Esophagus squamous epithelium (tissue), 5 donors: ENCODE measurements at regions not wholly inside any gene's neighbourhood (a gene's known extent, or its start where the extent isn't known, plus 50 kb on each side); places are given as distances from the start of the nearest gene placed in this dataset.

ENCODE experiments used
- DNase-seq: peaks from one replicate; lab custom pipeline; 2025; lab: John Stamatoyannopoulos, UW
- H3K27ac ChIP-seq, 4 donors: fragments of 200-600 bp; sonication (generic); one replicate each; pipeline ENCODE4 v1.5.1; 2016 to 2019; ENCODE audit warnings: mild to moderate bottlenecking in 1 of 4
- H3K27me3 ChIP-seq, 4 donors: fragments of 200-600 bp; sonication (generic); 1 replicate in 3 of 4; 2 replicates in 1 of 4; pipeline versions ENCODE4 v1.5.1 to v1.6.0; 2017 to 2021; ENCODE audit warnings: antibody characterized with exemption in 1 of 4
- H3K36me3 ChIP-seq, 3 donors: fragments of 200-600 bp; sonication (generic); one replicate each; pipeline ENCODE4 v1.5.1; 2016 to 2019
- H3K4me1 ChIP-seq, 3 donors: fragments of 200-600 bp; sonication (generic); one replicate each; pipeline ENCODE4 v1.5.1; 2017 to 2019
- H3K4me3 ChIP-seq, 4 donors: fragments of 200-600 bp; sonication (generic); 1 replicate in 3 of 4; 2 replicates in 1 of 4; pipeline ENCODE4 v1.5.1; 2016 to 2019; ENCODE audit warnings: mild to moderate bottlenecking in 2 of 4, moderate library complexity in 1 of 4
- H3K9me3 ChIP-seq, 3 donors: fragments of 200-600 bp; sonication (generic); one replicate each; pipeline ENCODE4 v1.5.1; 2016 to 2019
- POLR2A ChIP-seq, 4 donors: fragments of 450-650 bp; IDR thresholded peaks; one replicate each; pipeline ENCODE4 v1.6.1; 2017; ENCODE audit warnings: antibody characterized with exemption in 4 of 4, mild to moderate bottlenecking in 4 of 4, moderate library complexity in 3 of 4
- WGBS, 2 donors: methylation state at CpG; one replicate each; pipeline ENCODE4 v1.1.5; 2018; 5-methylcytosine and 5-hydroxymethylcytosine counted together
- intact Hi-C: fragments of 100-400 bp; cut with DNase I; formaldehyde crosslinking; loops from one replicate; pipeline ENCODE4 v1.15.0; 2022
- TF ChIP-seq, protein P1 (sequence below), 6 experiments: fragments of 450-650 bp in 4 of 6; fragments of 200-600 bp in 2 of 6; sonication (generic) in 2 of 6; IDR thresholded peaks; one replicate each; pipeline ENCODE4 v1.5.1; 2016 to 2019; ENCODE audit warnings: antibody characterized with exemption in 6 of 6, mild to moderate bottlenecking in 4 of 6, moderate library complexity in 4 of 6
- donor health status: DM: yes; HTN: yes; CAD: no.

DNA sequence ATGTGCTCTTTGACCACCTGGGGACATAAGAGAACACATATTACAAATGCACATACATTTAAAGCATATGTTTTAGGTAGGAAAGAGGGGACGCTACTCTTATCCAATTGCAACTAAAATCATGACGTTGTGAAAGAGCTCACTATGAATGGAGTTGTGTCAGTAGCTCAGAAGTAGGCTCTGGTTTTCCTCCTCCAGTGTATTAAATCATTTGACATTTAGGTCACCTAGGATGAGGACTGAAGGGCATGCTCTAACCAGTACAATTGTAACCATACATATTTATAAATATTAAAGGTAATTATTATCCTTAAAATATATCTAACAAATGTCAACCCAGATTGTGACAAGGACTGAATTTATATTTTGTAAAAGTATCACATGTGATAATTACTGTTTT, 389.0 kb downstream of the KLF12 start:
- intact Hi-C loops: no loop called here
- no peaks in the 10 kb centered on the region for H3K27me3 ChIP-seq
- H3K9me3 ChIP-seq: no peaks in the 10 kb centered on the region
- no peak for DNase-seq
- TF ChIP-seq POLR2A (IDR thresholded peaks at IDR 0.05): no peak
- TF ChIP-seq, protein P1, sequence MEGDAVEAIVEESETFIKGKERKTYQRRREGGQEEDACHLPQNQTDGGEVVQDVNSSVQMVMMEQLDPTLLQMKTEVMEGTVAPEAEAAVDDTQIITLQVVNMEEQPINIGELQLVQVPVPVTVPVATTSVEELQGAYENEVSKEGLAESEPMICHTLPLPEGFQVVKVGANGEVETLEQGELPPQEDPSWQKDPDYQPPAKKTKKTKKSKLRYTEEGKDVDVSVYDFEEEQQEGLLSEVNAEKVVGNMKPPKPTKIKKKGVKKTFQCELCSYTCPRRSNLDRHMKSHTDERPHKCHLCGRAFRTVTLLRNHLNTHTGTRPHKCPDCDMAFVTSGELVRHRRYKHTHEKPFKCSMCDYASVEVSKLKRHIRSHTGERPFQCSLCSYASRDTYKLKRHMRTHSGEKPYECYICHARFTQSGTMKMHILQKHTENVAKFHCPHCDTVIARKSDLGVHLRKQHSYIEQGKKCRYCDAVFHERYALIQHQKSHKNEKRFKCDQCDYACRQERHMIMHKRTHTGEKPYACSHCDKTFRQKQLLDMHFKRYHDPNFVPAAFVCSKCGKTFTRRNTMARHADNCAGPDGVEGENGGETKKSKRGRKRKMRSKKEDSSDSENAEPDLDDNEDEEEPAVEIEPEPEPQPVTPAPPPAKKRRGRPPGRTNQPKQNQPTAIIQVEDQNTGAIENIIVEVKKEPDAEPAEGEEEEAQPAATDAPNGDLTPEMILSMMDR (IDR thresholded peaks at IDR 0.05): no peak
- no peak overlapping the region for H3K4me3 ChIP-seq
- no peak overlapping the region for H3K27ac ChIP-seq
- no peaks in the 10 kb centered on the region for H3K4me1 ChIP-seq
- H3K36me3 ChIP-seq: no peaks in the 10 kb centered on the region
- WGBS, 2 donors: 83 to 93% methylated on average over 2 of the region's 2 CpGs

DNA sequence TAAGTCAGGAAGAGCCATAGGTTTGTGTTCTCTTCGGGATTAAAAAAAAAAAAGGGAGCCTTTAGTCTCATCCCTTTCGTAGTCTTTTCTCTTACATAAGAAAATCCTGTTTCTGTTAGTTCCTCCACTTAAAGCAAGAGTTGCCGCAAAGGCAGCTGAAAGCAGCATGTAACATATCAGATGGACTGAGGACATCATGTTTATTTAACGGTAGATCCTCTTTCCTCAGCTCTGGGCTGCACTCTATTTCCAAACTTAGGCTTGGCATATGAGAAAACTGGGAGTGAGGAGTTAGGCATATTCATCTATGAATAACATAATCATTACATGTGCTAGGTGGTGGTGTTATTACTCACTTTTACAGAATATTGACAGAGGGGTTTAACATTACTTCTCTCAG, 391.2 kb downstream of the KLF12 start:
- intact Hi-C loops: no loop called here
- Histone ChIP-seq H3K9me3 (no peaks in the 10 kb centered on the region), H3K4me3 (no peak overlapping the region), H3K36me3 (no peaks in the 10 kb centered on the region), H3K27ac (no peak overlapping the region), H3K27me3 (no peaks in the 10 kb centered on the region), H3K4me1 (no peaks in the 10 kb centered on the region)
- 66 to 76% methylated on average over 4 of the region's 4 CpGs for WGBS, 2 donors
- TF ChIP-seq, protein P1 (IDR thresholded peaks at IDR 0.05): no peak
- no peak for TF ChIP-seq POLR2A (IDR thresholded peaks at IDR 0.05)
- no peak for DNase-seq

DNA sequence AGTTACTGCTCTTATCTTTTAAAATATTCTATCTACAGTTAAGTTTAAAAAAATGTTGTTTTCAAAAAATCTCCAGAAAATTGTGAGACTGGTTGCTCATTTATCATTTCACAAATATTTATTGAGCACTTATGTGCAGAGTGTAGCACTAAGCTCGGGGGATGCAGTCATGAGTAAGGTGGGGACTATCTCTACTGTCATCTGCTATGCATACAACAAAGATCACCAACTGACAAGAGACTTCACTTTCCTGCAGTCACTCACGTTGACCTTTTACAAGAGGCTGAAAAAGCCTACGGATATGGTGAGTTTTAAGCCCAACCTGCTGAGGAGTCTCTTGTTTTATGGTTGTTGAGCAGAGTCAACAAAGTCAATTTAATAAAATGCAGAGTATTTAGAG, 392.5 kb downstream of the KLF12 start:
- 78 to 83% methylated on average over 3 of the region's 3 CpGs for WGBS, 2 donors
- intact Hi-C loops: no loop called here
- TF ChIP-seq POLR2A (IDR thresholded peaks at IDR 0.05): no peak
- TF ChIP-seq, protein P1 (IDR thresholded peaks at IDR 0.05): no peak

DNA sequence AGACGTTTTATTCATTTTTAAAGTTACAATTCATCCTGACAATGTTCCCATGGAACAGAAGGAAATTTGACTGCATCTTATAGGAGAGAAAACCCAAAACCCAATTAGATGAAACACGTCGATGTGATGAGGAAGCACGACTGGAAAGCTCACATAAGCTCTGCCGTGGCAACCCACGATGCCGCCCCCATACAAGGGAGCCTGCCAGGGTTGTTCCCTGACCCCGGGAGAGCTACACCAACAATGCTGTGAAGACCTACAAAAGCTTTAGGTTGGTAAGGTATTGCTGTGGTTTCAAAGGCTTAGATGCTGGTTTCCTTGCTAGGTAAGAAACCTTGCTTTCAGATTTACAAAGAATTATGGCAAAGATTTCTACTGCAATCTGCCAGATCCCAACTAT, 393.1 kb downstream of the KLF12 start:
- H3K4me1 ChIP-seq: no peaks in the 10 kb centered on the region
- H3K27ac ChIP-seq: no peak overlapping the region
- 58 to 59% methylated on average over 8 of the region's 8 CpGs for WGBS, 2 donors
- no peaks in the 10 kb centered on the region for H3K27me3 ChIP-seq
- no peaks in the 10 kb centered on the region for H3K9me3 ChIP-seq
- TF ChIP-seq, protein P1 (IDR thresholded peaks at IDR 0.05): no peak
- TF ChIP-seq POLR2A (IDR thresholded peaks at IDR 0.05): no peak
- peak overlapping the region in 1 of 4 donors; percentile 31 for H3K4me3 ChIP-seq
- DNase-seq: no peak
- intact Hi-C loops: no loop called here
- H3K36me3 ChIP-seq: no peaks in the 10 kb centered on the region

More for the DNA sequence above, 392.5 kb downstream of the KLF12 start:
- Histone ChIP-seq H3K9me3 (no peaks in the 10 kb centered on the region), H3K4me1 (no peaks in the 10 kb centered on the region), H3K27me3 (no peaks in the 10 kb centered on the region), H3K4me3 (no peak overlapping the region), H3K27ac (no peak overlapping the region), H3K36me3 (no peaks in the 10 kb centered on the region)
- no peak for DNase-seq

DNA sequence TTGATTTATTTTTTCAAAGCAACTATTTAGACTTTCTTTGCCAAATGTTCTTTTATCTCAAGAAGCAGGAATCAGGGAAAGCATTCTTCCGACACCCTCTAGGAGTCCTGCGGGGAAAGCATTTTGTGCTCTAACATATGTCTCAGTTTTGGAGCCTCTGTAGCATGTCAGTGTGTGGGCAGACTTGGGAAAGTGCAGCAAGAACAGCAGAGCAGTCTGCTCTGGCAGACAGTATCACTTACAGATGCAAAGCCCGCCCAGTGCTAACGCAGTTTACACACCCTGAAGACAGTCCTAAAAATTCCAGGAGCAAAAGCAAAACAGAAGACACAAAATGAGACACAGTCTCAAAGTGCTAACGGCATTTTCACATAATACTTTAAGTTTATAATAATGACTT, 393.5 kb downstream of the KLF12 start:
- Histone ChIP-seq H3K4me3 (peak overlapping the region in 1 of 4 donors; percentile 31), H3K27me3 (no peaks in the 10 kb centered on the region), H3K36me3 (no peaks in the 10 kb centered on the region), H3K27ac (no peak overlapping the region), H3K9me3 (no peaks in the 10 kb centered on the region), H3K4me1 (no peaks in the 10 kb centered on the region)
- TF ChIP-seq POLR2A (IDR thresholded peaks at IDR 0.05): no peak
- TF ChIP-seq, protein P1 (IDR thresholded peaks at IDR 0.05): no peak
- 72 to 83% methylated on average over 5 of the region's 5 CpGs for WGBS, 2 donors
- intact Hi-C loops: no loop called here
- DNase-seq: no peak
